Liver (tissue), 3 donors: ENCODE measurements at regions not wholly inside any gene's neighbourhood (a gene's known extent, or its start where the extent isn't known, plus 50 kb on each side); places are given as distances from the start of the nearest gene placed in this dataset.

Source experiments
- EGR1 ChIP-seq, 2 donors: IDR thresholded peaks; 2 replicates each; pipeline ENCODE4 v1.6.1; 2016 to 2018; ENCODE audit warnings: antibody characterized with exemption in 2 of 2, low read depth in 2 of 2
- MAX ChIP-seq: IDR thresholded peaks from 2 replicates; pipeline ENCODE4 v1.6.1; 2016; ENCODE audit warnings: antibody characterized with exemption
- RAD21 ChIP-seq, 2 donors: IDR thresholded peaks; 2 replicates each; pipeline ENCODE4 v1.6.1; 2016; ENCODE audit warnings: antibody characterized with exemption in 2 of 2, mild to moderate bottlenecking in 2 of 2
- RXRA ChIP-seq, 2 donors: IDR thresholded peaks; 2 replicates each; pipeline ENCODE4 v1.6.1; 2017 to 2018; ENCODE audit warnings: antibody characterized with exemption in 2 of 2, mild to moderate bottlenecking in 1 of 2
- SP1 ChIP-seq: IDR thresholded peaks from 2 replicates; pipeline ENCODE4 v1.6.1; 2018; ENCODE audit warnings: antibody characterized with exemption, mild to moderate bottlenecking
- YY1 ChIP-seq: IDR thresholded peaks from 2 replicates; pipeline ENCODE4 v1.6.1; 2016; ENCODE audit warnings: antibody characterized with exemption, mild to moderate bottlenecking
- TF ChIP-seq, protein P1 (sequence below): fragments of 150-350 bp; IDR thresholded peaks from 2 replicates; pipeline ENCODE4 v1.5.1; 2017; ENCODE audit warnings: improper control_type of control experiment, low read depth, low read length; ENCODE audit not compliant: missing input control
- TF ChIP-seq, protein P2 (sequence below): IDR thresholded peaks from 2 replicates; pipeline ENCODE4 v1.6.1; 2016; ENCODE audit warnings: antibody characterized with exemption, mild to moderate bottlenecking
- donor health status: healthy.
- donor health status: healthy.

- TF ChIP-seq SP1 (no peak), EGR1 (IDR thresholded peaks at IDR 0.05; ENCODE audit: low read depth in 2 of 2) (no peak), MAX (no peak), RXRA (IDR thresholded peaks at IDR 0.05) (no peak), YY1 (no peak), RAD21 (IDR thresholded peaks at IDR 0.05) (no peak)
- TF ChIP-seq, protein P1, sequence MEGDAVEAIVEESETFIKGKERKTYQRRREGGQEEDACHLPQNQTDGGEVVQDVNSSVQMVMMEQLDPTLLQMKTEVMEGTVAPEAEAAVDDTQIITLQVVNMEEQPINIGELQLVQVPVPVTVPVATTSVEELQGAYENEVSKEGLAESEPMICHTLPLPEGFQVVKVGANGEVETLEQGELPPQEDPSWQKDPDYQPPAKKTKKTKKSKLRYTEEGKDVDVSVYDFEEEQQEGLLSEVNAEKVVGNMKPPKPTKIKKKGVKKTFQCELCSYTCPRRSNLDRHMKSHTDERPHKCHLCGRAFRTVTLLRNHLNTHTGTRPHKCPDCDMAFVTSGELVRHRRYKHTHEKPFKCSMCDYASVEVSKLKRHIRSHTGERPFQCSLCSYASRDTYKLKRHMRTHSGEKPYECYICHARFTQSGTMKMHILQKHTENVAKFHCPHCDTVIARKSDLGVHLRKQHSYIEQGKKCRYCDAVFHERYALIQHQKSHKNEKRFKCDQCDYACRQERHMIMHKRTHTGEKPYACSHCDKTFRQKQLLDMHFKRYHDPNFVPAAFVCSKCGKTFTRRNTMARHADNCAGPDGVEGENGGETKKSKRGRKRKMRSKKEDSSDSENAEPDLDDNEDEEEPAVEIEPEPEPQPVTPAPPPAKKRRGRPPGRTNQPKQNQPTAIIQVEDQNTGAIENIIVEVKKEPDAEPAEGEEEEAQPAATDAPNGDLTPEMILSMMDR: no peak
- TF ChIP-seq, protein P2, sequence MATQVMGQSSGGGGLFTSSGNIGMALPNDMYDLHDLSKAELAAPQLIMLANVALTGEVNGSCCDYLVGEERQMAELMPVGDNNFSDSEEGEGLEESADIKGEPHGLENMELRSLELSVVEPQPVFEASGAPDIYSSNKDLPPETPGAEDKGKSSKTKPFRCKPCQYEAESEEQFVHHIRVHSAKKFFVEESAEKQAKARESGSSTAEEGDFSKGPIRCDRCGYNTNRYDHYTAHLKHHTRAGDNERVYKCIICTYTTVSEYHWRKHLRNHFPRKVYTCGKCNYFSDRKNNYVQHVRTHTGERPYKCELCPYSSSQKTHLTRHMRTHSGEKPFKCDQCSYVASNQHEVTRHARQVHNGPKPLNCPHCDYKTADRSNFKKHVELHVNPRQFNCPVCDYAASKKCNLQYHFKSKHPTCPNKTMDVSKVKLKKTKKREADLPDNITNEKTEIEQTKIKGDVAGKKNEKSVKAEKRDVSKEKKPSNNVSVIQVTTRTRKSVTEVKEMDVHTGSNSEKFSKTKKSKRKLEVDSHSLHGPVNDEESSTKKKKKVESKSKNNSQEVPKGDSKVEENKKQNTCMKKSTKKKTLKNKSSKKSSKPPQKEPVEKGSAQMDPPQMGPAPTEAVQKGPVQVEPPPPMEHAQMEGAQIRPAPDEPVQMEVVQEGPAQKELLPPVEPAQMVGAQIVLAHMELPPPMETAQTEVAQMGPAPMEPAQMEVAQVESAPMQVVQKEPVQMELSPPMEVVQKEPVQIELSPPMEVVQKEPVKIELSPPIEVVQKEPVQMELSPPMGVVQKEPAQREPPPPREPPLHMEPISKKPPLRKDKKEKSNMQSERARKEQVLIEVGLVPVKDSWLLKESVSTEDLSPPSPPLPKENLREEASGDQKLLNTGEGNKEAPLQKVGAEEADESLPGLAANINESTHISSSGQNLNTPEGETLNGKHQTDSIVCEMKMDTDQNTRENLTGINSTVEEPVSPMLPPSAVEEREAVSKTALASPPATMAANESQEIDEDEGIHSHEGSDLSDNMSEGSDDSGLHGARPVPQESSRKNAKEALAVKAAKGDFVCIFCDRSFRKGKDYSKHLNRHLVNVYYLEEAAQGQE: no peak
These were observed 185.8 kb upstream of the RPS6KA3 start for GRCh38 chrX:20452487-20452886.
